ENCODE measurements at regions not wholly inside any gene's neighbourhood (a gene's known extent, or its start where the extent isn't known, plus 50 kb on each side); places are given as distances from the start of the nearest gene placed in this dataset.

DNA sequence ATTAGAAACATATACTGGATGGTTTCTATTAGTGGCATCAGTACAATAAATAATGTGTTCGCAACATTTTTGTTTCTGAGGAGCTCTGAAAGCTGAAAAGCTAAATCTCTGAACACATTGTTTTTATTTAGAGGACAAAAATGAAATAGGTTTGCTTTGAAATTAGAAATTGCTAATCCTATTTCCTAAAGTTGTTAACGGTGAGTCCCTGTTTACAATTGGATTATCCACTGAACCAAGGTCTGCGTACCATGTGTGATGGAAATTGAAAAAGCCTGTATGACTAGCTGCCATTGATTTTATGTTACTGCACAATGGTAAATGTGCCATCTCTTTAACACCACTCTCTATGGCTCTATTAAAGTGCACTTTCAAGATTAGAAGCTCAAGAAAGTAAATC, 297.7 kb upstream of the NUDT12 start:
- TF ChIP-seq FOXM1 (IDR thresholded peaks at IDR 0.05; ENCODE audit: borderline replicate concordance) (no peak), NFRKB (IDR thresholded peaks at IDR 0.05) (no peak), LEF1 (IDR thresholded peaks at IDR 0.05; ENCODE audit: borderline replicate concordance) (no peak), ELF4 (IDR thresholded peaks at IDR 0.05) (no peak)

Measured in HEK293T (cell line).